ENCODE measurements at regions not wholly inside any gene's neighbourhood (a gene's known extent, or its start where the extent isn't known, plus 50 kb on each side); places are given as distances from the start of the nearest gene placed in this dataset.

DNA sequence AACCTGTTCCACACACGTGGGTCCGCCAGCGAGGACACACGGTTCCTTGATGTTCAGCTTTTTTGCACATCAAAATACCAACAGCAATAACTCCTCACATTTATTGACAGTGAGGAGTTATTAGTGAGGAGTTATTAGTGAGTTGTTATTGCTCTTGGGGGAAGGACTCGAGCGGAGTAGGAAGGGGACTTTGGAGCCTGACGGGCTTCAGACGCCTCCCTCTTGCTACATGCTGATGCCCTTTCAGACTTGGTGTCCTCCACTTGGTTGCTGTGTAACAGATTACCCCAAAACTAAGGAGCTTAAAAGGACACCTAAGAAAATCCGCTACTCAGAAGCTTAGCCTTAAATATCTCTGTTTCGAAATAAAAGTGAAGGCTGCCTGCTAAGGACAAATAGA is 181.9 kb upstream of the MSX2 start:
- no peak for DNase-seq (ENCODE audit: low spot score)
- Histone ChIP-seq H3K9ac (ENCODE audit: low read depth in 1 of 2, low read length in 2 of 2) (no peak overlapping the region), H3K36me3 (ENCODE audit: control insufficient read depth in 4 of 4, insufficient read depth in 3 of 4, low read depth in 1 of 4, low read length in 3 of 4) (no peaks in the 10 kb centered on the region), H3K27ac (ENCODE audit: low read depth in 1 of 2, low read length in 2 of 2) (no peak overlapping the region), H3K4me3 (ENCODE audit: low read depth in 1 of 3, low read length in 3 of 3) (no peak overlapping the region), H3K4me1 (ENCODE audit: control insufficient read depth in 4 of 4, insufficient read depth in 4 of 4, low read length in 3 of 4) (no peaks in the 10 kb centered on the region), H3K27me3 (ENCODE audit: control insufficient read depth in 4 of 4, insufficient read depth in 4 of 4, low read length in 3 of 4) (peaks cover 0 to 3% (median 0%) of the 10 kb centered on the region in 4 donors), H3K9me3 (ENCODE audit: control insufficient read depth in 4 of 4, low read length in 3 of 4) (peaks cover 0 to 6% (median 0%) of the 10 kb centered on the region in 4 donors)
- TF ChIP-seq, protein P1, sequence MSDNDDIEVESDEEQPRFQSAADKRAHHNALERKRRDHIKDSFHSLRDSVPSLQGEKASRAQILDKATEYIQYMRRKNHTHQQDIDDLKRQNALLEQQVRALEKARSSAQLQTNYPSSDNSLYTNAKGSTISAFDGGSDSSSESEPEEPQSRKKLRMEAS (IDR thresholded peaks at IDR 0.05): no peak
- TF ChIP-seq, protein P2, sequence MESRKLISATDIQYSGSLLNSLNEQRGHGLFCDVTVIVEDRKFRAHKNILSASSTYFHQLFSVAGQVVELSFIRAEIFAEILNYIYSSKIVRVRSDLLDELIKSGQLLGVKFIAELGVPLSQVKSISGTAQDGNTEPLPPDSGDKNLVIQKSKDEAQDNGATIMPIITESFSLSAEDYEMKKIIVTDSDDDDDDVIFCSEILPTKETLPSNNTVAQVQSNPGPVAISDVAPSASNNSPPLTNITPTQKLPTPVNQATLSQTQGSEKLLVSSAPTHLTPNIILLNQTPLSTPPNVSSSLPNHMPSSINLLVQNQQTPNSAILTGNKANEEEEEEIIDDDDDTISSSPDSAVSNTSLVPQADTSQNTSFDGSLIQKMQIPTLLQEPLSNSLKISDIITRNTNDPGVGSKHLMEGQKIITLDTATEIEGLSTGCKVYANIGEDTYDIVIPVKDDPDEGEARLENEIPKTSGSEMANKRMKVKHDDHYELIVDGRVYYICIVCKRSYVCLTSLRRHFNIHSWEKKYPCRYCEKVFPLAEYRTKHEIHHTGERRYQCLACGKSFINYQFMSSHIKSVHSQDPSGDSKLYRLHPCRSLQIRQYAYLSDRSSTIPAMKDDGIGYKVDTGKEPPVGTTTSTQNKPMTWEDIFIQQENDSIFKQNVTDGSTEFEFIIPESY (IDR thresholded peaks at IDR 0.05): no peak
- TF ChIP-seq YY1 (IDR thresholded peaks at IDR 0.05): no peak
- TF ChIP-seq RAD21 (IDR thresholded peaks at IDR 0.05): no peak
- TF ChIP-seq FOXA1 (IDR thresholded peaks at IDR 0.05): no peak
- TF ChIP-seq, protein P3, sequence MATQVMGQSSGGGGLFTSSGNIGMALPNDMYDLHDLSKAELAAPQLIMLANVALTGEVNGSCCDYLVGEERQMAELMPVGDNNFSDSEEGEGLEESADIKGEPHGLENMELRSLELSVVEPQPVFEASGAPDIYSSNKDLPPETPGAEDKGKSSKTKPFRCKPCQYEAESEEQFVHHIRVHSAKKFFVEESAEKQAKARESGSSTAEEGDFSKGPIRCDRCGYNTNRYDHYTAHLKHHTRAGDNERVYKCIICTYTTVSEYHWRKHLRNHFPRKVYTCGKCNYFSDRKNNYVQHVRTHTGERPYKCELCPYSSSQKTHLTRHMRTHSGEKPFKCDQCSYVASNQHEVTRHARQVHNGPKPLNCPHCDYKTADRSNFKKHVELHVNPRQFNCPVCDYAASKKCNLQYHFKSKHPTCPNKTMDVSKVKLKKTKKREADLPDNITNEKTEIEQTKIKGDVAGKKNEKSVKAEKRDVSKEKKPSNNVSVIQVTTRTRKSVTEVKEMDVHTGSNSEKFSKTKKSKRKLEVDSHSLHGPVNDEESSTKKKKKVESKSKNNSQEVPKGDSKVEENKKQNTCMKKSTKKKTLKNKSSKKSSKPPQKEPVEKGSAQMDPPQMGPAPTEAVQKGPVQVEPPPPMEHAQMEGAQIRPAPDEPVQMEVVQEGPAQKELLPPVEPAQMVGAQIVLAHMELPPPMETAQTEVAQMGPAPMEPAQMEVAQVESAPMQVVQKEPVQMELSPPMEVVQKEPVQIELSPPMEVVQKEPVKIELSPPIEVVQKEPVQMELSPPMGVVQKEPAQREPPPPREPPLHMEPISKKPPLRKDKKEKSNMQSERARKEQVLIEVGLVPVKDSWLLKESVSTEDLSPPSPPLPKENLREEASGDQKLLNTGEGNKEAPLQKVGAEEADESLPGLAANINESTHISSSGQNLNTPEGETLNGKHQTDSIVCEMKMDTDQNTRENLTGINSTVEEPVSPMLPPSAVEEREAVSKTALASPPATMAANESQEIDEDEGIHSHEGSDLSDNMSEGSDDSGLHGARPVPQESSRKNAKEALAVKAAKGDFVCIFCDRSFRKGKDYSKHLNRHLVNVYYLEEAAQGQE (IDR thresholded peaks at IDR 0.05): no peak
- no peak for TF ChIP-seq FOXA2 (IDR thresholded peaks at IDR 0.05)
- TF ChIP-seq TAF1 (conservative IDR thresholded peaks at IDR 0.05): no peak
- no peak for TF ChIP-seq RXRA (IDR thresholded peaks at IDR 0.05)
- no peak for TF ChIP-seq EGR1 (IDR thresholded peaks at IDR 0.05; ENCODE audit: low read depth in 2 of 2)
- no peak for TF ChIP-seq NR2F2 (IDR thresholded peaks at IDR 0.05)
- no peak for TF ChIP-seq JUND (IDR thresholded peaks at IDR 0.05)
- 68% methylated on average over 10 of the region's 10 CpGs for WGBS

DNA sequence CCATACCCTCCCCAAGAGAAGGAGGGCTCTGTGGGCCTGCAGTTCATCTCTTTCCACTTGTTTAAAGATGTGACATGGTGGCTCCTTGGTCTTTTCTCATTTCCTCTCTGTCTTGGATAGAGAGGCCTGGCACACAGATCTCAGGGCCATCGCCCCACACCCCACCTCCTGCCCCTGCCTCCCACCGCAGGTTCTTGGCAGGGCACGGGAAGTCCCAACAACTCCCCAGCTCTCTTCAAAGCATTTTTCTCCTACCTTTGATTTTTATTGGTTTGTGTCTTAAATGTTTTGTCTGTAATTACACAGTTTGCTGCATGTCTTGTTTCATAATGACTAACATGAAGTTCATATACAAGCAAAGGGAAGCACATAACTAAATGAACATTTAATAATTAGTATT is 178.5 kb upstream of the MSX2 start:
- Histone ChIP-seq H3K36me3 (ENCODE audit: control insufficient read depth in 4 of 4, insufficient read depth in 3 of 4, low read depth in 1 of 4, low read length in 3 of 4) (no peaks in the 10 kb centered on the region), H3K4me1 (ENCODE audit: control insufficient read depth in 4 of 4, insufficient read depth in 4 of 4, low read length in 3 of 4) (no peaks in the 10 kb centered on the region), H3K4me3 (ENCODE audit: low read depth in 1 of 3, low read length in 3 of 3) (no peak overlapping the region), H3K27ac (ENCODE audit: low read depth in 1 of 2, low read length in 2 of 2) (no peak overlapping the region), H3K9me3 (ENCODE audit: control insufficient read depth in 4 of 4, low read length in 3 of 4) (peaks cover 0 to 4% (median 1%) of the 10 kb centered on the region in 4 donors), H3K9ac (ENCODE audit: low read depth in 1 of 2, low read length in 2 of 2) (no peak overlapping the region), H3K27me3 (ENCODE audit: control insufficient read depth in 4 of 4, insufficient read depth in 4 of 4, low read length in 3 of 4) (peaks cover 0 to 3% (median 0%) of the 10 kb centered on the region in 4 donors)
- DNase-seq (ENCODE audit: low spot score): no peak
- 74% methylated on average over 3 of the region's 3 CpGs for WGBS
- TF ChIP-seq RAD21 (IDR thresholded peaks at IDR 0.05): no peak
- no peak for TF ChIP-seq EGR1 (IDR thresholded peaks at IDR 0.05; ENCODE audit: low read depth in 2 of 2)
- TF ChIP-seq, protein P4, sequence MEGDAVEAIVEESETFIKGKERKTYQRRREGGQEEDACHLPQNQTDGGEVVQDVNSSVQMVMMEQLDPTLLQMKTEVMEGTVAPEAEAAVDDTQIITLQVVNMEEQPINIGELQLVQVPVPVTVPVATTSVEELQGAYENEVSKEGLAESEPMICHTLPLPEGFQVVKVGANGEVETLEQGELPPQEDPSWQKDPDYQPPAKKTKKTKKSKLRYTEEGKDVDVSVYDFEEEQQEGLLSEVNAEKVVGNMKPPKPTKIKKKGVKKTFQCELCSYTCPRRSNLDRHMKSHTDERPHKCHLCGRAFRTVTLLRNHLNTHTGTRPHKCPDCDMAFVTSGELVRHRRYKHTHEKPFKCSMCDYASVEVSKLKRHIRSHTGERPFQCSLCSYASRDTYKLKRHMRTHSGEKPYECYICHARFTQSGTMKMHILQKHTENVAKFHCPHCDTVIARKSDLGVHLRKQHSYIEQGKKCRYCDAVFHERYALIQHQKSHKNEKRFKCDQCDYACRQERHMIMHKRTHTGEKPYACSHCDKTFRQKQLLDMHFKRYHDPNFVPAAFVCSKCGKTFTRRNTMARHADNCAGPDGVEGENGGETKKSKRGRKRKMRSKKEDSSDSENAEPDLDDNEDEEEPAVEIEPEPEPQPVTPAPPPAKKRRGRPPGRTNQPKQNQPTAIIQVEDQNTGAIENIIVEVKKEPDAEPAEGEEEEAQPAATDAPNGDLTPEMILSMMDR (IDR thresholded peaks at IDR 0.05; ENCODE audit: low read depth, low read length, missing input control): no peak
- TF ChIP-seq, protein P1 (IDR thresholded peaks at IDR 0.05): no peak
- TF ChIP-seq FOXA2 (IDR thresholded peaks at IDR 0.05): no peak
